ENCODE measurements at regions not wholly inside any gene's neighbourhood (a gene's known extent, or its start where the extent isn't known, plus 50 kb on each side); places are given as distances from the start of the nearest gene placed in this dataset.

DNA sequence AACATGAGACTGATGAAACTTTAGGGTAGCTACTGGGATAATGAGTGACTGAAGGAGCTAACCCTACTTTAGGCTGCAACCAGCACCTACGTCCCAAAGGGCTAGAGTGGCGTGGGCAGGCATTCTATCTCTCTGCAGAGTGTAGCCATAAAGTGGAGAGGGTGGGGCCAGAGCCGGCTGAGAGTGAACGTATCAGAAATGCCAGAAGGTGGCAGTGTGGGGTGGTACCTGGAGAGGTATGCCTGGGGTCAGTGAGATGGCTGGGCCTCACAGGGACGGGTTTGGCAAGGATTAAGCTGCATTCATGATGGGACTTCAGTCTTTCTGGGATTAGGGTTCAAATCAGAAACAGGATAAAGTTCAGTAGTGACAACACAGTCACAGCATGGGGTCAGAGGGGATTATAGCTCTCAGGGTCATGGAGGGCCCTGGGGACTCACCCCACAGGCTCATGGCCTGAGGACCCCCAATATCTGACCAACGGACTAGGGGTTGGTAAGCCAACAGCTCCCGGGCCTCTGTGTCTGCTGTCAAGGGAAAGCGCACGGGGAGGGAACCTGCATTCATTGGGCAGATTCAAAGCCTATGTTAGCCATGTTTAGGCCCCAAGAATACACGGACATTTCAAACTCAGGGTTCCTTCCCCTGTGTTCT is 86.5 kb upstream of the FOXB1 start:
- Mint-ChIP-seq H3K27me3 (ENCODE audit: low read depth) (peaks cover 17% of the 10 kb centered on the region), H3K9me3 (no peaks in the 10 kb centered on the region), H3K4me1 (no peaks in the 10 kb centered on the region), H3K27ac (no peak overlapping the region), H3K4me3 (no peak overlapping the region), H3K36me3 (ENCODE audit: low read depth) (no peaks in the 10 kb centered on the region)
- TF ChIP-seq, protein P1, sequence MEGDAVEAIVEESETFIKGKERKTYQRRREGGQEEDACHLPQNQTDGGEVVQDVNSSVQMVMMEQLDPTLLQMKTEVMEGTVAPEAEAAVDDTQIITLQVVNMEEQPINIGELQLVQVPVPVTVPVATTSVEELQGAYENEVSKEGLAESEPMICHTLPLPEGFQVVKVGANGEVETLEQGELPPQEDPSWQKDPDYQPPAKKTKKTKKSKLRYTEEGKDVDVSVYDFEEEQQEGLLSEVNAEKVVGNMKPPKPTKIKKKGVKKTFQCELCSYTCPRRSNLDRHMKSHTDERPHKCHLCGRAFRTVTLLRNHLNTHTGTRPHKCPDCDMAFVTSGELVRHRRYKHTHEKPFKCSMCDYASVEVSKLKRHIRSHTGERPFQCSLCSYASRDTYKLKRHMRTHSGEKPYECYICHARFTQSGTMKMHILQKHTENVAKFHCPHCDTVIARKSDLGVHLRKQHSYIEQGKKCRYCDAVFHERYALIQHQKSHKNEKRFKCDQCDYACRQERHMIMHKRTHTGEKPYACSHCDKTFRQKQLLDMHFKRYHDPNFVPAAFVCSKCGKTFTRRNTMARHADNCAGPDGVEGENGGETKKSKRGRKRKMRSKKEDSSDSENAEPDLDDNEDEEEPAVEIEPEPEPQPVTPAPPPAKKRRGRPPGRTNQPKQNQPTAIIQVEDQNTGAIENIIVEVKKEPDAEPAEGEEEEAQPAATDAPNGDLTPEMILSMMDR (IDR thresholded peaks at IDR 0.05; ENCODE audit: unreplicated experiment in 3 of 3), result peak; percentile 35 to 54 (median 46)

DNA sequence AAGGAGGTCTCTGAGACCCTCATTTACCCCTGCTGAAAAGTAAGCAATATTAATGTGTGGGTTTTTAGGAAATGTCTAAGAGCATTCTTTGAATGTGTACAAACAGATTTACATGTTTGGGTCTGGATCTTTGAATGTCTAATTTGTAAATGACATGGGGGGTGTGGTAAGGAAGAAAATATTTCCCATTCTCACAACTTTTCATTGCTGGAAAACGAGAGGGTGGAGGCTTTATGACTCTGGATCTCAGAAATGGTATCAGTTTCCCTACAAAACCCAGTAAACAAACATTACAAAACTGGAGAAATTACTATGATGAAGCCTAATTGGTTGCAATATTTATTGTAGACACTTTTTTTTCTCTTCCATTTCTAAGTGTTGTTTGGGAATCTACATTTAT is 98.1 kb upstream of the FOXB1 start:
- TF ChIP-seq, protein P1 (IDR thresholded peaks at IDR 0.05; ENCODE audit: unreplicated experiment in 3 of 3), result no peak
- Mint-ChIP-seq H3K9me3 (no peaks in the 10 kb centered on the region), H3K27me3 (ENCODE audit: low read depth) (peaks cover 44% of the 10 kb centered on the region), H3K27ac (no peak overlapping the region), H3K4me1 (no peaks in the 10 kb centered on the region), H3K4me3 (no peak overlapping the region), H3K36me3 (ENCODE audit: low read depth) (no peaks in the 10 kb centered on the region)

DNA sequence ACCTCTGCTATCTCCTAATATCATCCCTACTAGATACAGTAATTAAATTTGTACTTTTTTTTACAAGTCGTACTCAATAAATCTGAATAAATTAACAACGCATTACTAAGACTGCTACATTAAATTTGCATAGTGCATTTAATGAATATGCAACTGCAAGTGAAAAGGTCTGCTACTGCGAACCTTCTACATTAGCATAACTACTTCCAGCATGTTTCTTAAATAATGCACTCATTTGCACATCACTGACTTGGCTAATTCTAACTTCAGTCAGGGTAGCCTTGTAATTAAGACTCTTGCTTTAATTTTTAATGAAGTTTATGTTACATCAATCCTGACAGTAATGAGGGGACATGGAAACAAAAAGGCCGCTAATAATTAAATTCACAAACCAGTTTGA is 98.9 kb upstream of the FOXB1 start:
- no peak overlapping the region for H3K27ac Mint-ChIP-seq
- no peak overlapping the region for H3K4me3 Mint-ChIP-seq
- H3K4me1 Mint-ChIP-seq, result no peaks in the 10 kb centered on the region
- no peaks in the 10 kb centered on the region for H3K9me3 Mint-ChIP-seq
- no peaks in the 10 kb centered on the region for H3K36me3 Mint-ChIP-seq (ENCODE audit: low read depth)
- TF ChIP-seq, protein P1 (IDR thresholded peaks at IDR 0.05; ENCODE audit: unreplicated experiment in 3 of 3), result no peak
- peaks cover 47% of the 10 kb centered on the region for H3K27me3 Mint-ChIP-seq (ENCODE audit: low read depth)

DNA sequence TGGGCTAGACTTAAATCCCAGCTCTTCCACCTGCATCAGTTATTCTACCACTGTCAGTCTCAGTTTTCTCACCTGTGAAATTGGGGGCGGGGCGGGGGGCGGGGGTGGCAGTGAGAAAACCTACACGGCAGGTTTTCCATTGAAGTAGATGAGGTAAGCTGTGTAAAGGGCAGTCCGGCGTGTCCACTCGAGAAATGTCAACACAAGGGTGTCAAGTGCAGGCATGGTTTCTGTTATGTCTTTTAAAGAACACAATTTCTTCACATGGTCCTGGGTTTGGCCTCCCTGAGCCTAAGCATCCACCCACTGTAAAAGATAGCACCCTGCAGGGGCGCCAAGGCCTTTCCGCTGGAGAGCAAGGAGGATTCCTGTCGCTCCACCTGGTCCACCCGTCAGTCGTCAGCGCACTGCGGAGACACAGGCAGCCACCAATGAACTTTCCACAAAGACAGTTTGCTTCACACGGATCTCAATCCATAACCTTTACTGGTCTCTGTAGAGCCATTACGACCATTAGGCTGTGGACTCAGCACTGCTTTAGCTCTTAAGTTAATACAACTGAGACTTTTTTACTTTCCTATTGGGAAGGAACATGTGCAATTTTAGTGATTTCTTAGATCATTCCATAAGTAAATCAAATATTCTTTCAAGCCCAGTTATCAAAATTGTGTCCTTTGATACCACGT is 99.5 kb upstream of the FOXB1 start:
- TF ChIP-seq, protein P1 (IDR thresholded peaks at IDR 0.05; ENCODE audit: unreplicated experiment in 3 of 3), result no peak
- H3K4me3 Mint-ChIP-seq, result no peak overlapping the region
- H3K36me3 Mint-ChIP-seq (ENCODE audit: low read depth), result no peaks in the 10 kb centered on the region
- H3K4me1 Mint-ChIP-seq, result no peaks in the 10 kb centered on the region
- H3K27ac Mint-ChIP-seq, result no peak overlapping the region
- peaks cover 48% of the 10 kb centered on the region for H3K27me3 Mint-ChIP-seq (ENCODE audit: low read depth)
- H3K9me3 Mint-ChIP-seq, result no peaks in the 10 kb centered on the region

DNA sequence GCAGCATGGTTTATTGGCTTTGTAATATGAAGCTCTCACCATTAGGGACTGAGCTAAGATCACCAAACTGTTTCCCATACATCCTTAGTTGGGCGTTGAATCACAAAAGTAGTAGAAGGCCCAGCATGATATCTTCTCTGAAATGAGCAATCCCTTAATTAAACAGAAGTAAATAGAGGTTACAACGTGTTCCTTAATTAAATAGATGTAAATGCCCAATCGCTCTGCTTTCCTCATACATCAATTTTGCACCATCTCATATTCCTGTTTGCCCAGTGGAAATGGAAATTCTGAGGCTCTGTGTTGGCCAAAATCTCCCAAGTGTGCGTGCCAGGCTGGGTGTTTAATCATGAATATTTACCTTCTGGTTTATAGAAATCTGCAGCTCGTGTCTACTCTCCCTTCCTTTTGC is 107.4 kb upstream of the FOXB1 start:
- no peaks in the 10 kb centered on the region for H3K36me3 Mint-ChIP-seq (ENCODE audit: low read depth)
- no peaks in the 10 kb centered on the region for H3K9me3 Mint-ChIP-seq
- no peak overlapping the region for H3K4me3 Mint-ChIP-seq
- H3K27ac Mint-ChIP-seq, result no peak overlapping the region
- H3K27me3 Mint-ChIP-seq (ENCODE audit: low read depth), result peaks cover 27% of the 10 kb centered on the region
- no peaks in the 10 kb centered on the region for H3K4me1 Mint-ChIP-seq
- TF ChIP-seq, protein P1 (IDR thresholded peaks at IDR 0.05; ENCODE audit: unreplicated experiment in 3 of 3), result no peak

DNA sequence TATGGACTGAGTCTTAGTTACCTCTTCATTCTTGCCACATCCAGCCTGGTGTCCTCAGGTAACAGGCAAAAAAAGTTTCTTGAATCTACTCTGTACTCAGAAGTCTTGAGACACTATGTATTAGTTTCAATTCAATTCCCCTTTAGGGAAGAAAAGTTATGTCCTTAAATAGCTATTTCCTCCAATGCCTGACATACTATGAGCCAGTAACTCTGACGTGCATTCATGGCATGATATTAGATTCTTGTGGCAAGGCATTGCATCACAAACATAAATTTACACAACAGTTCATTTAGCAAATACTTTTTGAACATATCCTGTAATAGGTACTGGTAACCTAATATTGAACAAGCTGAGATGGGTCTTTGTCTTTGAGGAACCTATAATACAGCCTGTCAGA is 109.3 kb upstream of the FOXB1 start:
- TF ChIP-seq, protein P1 (IDR thresholded peaks at IDR 0.05; ENCODE audit: unreplicated experiment in 3 of 3), result no peak
- no peaks in the 10 kb centered on the region for H3K4me1 Mint-ChIP-seq
- H3K36me3 Mint-ChIP-seq (ENCODE audit: low read depth), result no peaks in the 10 kb centered on the region

More for the DNA sequence above, 109.3 kb upstream of the FOXB1 start:
- peaks cover 32% of the 10 kb centered on the region for H3K27me3 Mint-ChIP-seq (ENCODE audit: low read depth)
- H3K4me3 Mint-ChIP-seq, result no peak overlapping the region
- H3K9me3 Mint-ChIP-seq, result no peaks in the 10 kb centered on the region
- no peak overlapping the region for H3K27ac Mint-ChIP-seq
